Muscle of leg (tissue), 3 donors: ENCODE measurements at regions not wholly inside any gene's neighbourhood (a gene's known extent, or its start where the extent isn't known, plus 50 kb on each side); places are given as distances from the start of the nearest gene placed in this dataset.

Experiments
- DNase-seq: peaks from one replicate; pipeline ENCODE4 v3.0.0; 2013
- H3K27ac ChIP-seq: one replicate; pipeline ENCODE4 v1.5.1; 2013; ENCODE audit warnings: mild to moderate bottlenecking, low read length, control low read depth
- H3K27me3 ChIP-seq: one replicate; pipeline ENCODE4 v1.6.1; 2013; ENCODE audit warnings: low read length; ENCODE audit not compliant: control insufficient read depth, insufficient read depth
- H3K36me3 ChIP-seq: one replicate; pipeline ENCODE4 v1.6.1; 2013; ENCODE audit warnings: low read length; ENCODE audit not compliant: control insufficient read depth, insufficient read depth
- H3K4me1 ChIP-seq: one replicate; pipeline ENCODE4 v1.6.1; 2013; ENCODE audit warnings: low read length; ENCODE audit not compliant: control insufficient read depth, insufficient read depth
- H3K4me3 ChIP-seq: one replicate; pipeline ENCODE4 v1.5.1; 2013; ENCODE audit warnings: low read length, control low read depth
- H3K9me3 ChIP-seq: replicated peaks from 2 replicates; pipeline ENCODE4 v1.6.1; 2013; ENCODE audit warnings: low read depth, low read length; ENCODE audit not compliant: control insufficient read depth
- WGBS: methylation state at CpG from one replicate; pipeline ENCODE4 v1.1.5; 2013; ENCODE audit warnings: missing lambda C conversion rate; ENCODE audit not compliant: insufficient coverage; 5-methylcytosine and 5-hydroxymethylcytosine counted together

DNA sequence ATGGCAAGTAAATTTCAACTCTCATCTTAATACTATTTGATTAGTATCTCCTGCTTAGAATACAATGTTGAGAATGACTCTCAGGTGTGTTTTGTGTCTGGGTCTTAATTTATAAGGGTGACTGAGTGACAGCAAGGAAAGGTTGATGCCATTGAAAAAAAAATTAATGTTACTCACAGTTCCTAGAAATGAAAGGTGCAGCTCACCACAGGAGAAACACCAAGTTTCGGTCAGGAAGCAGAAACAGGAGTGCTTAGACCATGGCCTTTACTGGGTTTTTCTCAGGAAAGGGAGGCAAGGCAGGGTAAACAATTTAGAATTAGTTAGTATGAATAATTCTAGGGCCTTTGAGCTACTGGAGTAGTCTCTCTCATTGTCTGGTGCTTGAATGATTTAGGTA lies 159.2 kb upstream of the C9orf72 start:
- H3K4me3 ChIP-seq: no peak overlapping the region
- H3K27ac ChIP-seq: no peak overlapping the region
- no peaks in the 10 kb centered on the region for H3K9me3 ChIP-seq
- no peak for DNase-seq
- no peaks in the 10 kb centered on the region for H3K36me3 ChIP-seq
- no peaks in the 10 kb centered on the region for H3K4me1 ChIP-seq
- H3K27me3 ChIP-seq: no peaks in the 10 kb centered on the region
- WGBS: 85% methylated on average over 1 of the region's 1 CpG

DNA sequence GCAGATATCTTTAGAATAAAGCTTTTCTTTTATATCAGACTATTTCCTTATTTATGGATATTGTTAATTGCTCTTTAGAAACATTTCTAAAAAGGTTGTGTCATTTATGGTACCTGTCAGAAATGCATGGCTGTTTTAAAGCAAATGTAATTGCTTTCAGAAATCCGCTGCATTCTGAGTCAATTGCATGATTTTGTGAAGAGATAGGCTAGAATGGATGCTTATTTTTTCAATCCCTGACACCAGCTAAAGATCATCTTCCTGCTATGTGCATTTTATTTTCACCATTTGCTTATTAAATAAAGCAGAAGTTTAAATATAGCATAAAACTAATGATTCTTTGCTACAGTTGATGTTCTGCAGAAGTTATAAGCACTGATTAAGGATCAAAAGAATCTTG lies 170.2 kb upstream of the C9orf72 start:
- Histone ChIP-seq H3K27ac (no peak overlapping the region), H3K27me3 (no peaks in the 10 kb centered on the region), H3K9me3 (peaks cover 2% of the 10 kb centered on the region), H3K4me3 (no peak overlapping the region), H3K36me3 (no peaks in the 10 kb centered on the region), H3K4me1 (no peaks in the 10 kb centered on the region)
- no peak for DNase-seq
- WGBS: no CpG with 5 or more reads among the region's 1 CpG

DNA sequence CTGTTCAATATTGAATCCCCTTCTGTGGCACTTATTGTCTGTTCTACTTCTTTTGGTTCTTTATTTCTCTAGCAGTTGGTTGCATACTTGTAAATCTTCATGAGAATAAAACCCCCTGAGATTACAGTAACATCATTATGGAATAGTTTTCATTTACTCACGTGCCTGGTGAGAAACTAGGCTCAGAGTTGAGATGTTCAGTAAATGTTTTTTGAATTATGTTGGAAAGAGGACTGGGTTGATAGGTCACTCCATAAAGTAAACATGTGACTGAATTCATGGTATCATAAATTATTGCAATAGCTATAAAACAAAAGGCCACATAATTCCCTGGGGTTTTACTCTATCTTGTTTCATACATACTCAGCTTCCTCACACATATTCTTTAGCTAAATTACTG lies 174.2 kb upstream of the C9orf72 start:
- Histone ChIP-seq H3K27ac (no peak overlapping the region), H3K4me1 (peaks cover 3% of the 10 kb centered on the region), H3K36me3 (no peaks in the 10 kb centered on the region), H3K9me3 (no peaks in the 10 kb centered on the region), H3K4me3 (no peak overlapping the region), H3K27me3 (no peaks in the 10 kb centered on the region)
- no CpG with 5 or more reads among the region's 1 CpG for WGBS
- no peak for DNase-seq

DNA sequence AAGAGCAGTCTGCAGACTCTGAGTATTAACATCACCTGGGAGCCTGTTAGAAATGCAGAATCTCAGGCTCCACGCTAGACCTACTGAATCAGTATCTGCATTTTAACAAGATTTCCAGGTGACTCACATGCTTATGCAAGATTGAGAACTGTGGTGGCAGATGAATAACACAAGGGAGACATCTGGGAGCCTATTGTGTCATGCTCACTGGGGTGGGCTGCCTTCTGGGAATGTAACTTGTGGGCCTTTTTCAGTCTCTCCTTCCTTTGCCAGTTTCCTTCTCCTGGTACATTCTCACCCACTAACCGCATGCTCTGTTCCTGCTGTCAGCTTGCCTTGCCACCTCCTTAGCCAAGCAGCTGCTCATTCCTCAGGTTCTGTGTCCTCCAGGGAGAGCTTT lies 176.6 kb upstream of the C9orf72 start:
- Histone ChIP-seq H3K9me3 (no peaks in the 10 kb centered on the region), H3K27ac (no peak overlapping the region), H3K4me1 (peaks cover 3% of the 10 kb centered on the region), H3K36me3 (no peaks in the 10 kb centered on the region), H3K27me3 (no peaks in the 10 kb centered on the region), H3K4me3 (no peak overlapping the region)
- no CpG with 5 or more reads among the region's 2 CpGs for WGBS
- DNase-seq: no peak

DNA sequence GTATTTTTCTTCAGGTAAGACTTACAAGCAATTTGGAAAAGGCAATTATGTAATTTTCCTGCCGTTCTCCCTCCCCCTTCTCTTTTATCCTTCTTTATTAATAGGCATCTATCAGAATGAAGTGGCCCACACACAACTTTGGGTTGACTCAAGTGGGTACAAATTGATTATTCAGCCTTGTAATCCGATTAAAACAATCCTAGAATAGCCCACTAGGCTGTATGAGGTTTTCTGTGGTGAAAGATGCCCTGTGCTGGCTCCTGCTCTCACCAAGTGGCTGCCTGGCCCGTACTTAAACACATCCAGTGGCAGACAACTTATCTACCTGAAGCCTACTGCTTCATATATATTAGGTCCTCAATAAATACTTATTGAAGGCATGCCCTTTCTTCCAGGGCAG lies 177.3 kb upstream of the C9orf72 start:
- Histone ChIP-seq H3K36me3 (no peaks in the 10 kb centered on the region), H3K4me1 (peaks cover 3% of the 10 kb centered on the region), H3K4me3 (no peak overlapping the region), H3K27me3 (no peaks in the 10 kb centered on the region), H3K27ac (no peak overlapping the region), H3K9me3 (no peaks in the 10 kb centered on the region)
- WGBS: no CpG with 5 or more reads among the region's 3 CpGs
- no peak for DNase-seq

DNA sequence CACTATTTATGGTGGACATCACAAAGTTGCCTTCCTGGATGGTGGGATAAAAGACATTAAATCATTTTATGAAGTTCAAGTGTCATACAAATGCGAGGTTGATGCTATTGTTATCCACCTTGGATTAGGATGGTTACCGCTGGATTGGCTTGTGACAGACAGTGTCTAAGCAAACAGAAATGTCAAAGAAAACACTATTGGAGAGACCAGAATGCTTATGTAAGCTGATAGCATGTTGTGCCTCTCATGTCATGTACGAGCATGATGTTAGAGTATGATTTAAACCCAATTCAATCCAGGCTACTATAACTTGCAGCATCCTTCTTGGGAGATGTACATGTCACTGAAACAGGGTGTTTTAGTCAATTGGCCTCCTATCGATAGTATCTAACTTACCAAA lies 178.8 kb upstream of the C9orf72 start:
- no peaks in the 10 kb centered on the region for H3K27me3 ChIP-seq
- DNase-seq: no peak
- no peak overlapping the region for H3K27ac ChIP-seq
- 92% methylated on average over 3 of the region's 4 CpGs for WGBS
- H3K4me3 ChIP-seq: no peak overlapping the region
- no peaks in the 10 kb centered on the region for H3K9me3 ChIP-seq
- peaks cover 3% of the 10 kb centered on the region for H3K4me1 ChIP-seq
- H3K36me3 ChIP-seq: no peaks in the 10 kb centered on the region

DNA sequence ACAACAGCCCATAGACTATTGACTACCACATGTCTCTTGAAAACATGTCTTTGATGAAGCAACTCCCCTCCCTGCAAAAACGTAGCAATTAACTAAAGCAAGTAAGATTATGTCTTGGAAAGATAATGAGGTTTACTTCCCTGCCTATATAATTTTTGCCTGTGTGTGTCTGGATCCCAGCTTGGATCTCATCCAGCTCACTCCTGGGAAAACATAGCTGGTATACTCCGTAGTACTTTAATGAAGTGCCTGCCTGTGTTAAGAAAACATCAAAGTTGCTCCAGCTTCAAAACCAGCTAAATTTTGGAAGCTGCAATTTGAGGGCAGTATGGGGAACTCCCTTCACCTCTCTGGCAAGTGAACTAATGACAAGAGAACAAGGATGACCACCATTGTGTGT lies 182.6 kb upstream of the C9orf72 start:
- no CpG with 5 or more reads among the region's 2 CpGs for WGBS
- H3K9me3 ChIP-seq: no peaks in the 10 kb centered on the region
- no peak overlapping the region for H3K4me3 ChIP-seq
- no peak overlapping the region for H3K27ac ChIP-seq
- no peaks in the 10 kb centered on the region for H3K27me3 ChIP-seq
- H3K36me3 ChIP-seq: no peaks in the 10 kb centered on the region
- no peak for DNase-seq
- H3K4me1 ChIP-seq: no peaks in the 10 kb centered on the region

DNA sequence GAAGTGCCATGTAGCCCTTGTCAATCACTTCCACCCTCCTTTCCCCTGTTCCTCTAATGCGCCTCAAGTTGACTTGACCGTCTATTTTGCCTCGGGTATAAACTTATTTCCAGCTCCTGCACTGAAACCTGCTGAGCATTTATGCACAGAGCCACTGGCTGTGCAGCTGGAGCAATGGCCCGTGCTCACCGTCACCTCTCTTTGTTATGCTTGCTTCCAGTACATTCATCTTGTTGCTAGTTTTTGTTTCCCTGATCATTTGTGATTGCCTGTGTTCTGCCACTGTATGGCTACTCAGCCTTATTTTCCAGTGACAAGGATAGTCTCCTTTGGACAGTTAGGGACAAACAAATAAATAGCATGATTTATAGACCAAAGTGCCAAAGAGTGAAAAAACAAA lies 183.1 kb upstream of the C9orf72 start:
- 96% methylated on average over 5 of the region's 5 CpGs for WGBS
- Histone ChIP-seq H3K9me3 (no peaks in the 10 kb centered on the region), H3K27me3 (no peaks in the 10 kb centered on the region), H3K4me1 (no peaks in the 10 kb centered on the region), H3K36me3 (no peaks in the 10 kb centered on the region), H3K4me3 (no peak overlapping the region), H3K27ac (no peak overlapping the region)
- DNase-seq: no peak

DNA sequence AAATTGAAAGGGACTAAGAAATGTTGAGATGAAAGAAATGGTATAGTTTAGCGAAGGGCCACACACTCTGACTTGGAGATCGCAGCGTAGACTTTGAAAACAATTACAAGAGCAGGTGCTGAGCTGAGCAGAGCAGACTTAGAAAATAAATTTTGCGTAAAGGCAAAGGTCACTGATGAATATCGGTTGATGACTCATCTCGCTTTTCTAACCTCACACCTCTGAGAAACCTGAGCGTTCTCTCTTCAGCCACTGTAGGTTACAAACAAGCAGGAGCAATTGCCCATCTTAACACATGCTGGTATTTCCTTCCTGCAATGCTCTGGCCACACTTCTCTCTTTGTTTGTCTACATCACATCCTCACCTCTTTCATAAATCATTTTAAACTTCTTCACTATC lies 190.6 kb upstream of the C9orf72 start:
- no peaks in the 10 kb centered on the region for H3K4me1 ChIP-seq
- H3K27ac ChIP-seq: no peak overlapping the region
- DNase-seq: no peak
- no peaks in the 10 kb centered on the region for H3K27me3 ChIP-seq
- no peaks in the 10 kb centered on the region for H3K36me3 ChIP-seq
- WGBS: 90% methylated on average over 7 of the region's 7 CpGs
- H3K9me3 ChIP-seq: no peaks in the 10 kb centered on the region
- no peak overlapping the region for H3K4me3 ChIP-seq

DNA sequence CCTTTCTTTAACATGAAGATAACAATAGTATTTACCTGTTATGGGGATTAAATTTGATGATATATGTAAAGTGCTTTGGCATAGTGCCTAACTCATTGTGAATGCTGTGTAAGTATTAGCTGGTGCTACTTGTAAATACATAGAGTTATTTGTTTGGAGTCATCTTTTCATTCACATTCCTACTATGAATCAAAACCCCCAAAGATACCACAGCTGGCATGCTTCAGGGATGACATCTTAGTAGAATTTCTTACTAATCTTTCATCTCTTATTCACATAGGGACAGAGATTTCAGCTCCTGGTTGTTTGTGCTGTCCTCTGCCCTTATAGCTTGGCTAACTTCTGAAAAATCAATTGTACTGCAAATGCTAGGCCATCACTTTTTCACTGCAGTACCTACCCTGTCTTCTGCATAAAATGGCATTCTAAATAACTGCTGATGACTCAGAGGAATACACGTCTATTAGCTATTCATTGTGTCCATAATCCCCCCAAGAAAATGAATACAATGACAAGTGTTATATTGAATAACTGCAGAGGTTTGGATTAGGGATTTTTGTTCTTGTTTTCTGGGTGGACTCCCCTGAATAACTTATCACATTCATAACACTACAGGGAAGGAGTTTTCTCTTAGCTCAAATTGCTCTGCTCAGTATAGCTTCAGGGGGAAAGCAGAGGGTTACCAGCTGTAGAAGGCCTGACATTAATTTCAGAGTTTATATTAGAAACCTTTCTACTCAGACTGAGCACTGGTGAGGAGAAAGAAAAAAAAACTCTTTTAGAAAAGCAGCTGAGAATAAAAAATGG lies 192.2 kb upstream of the C9orf72 start:
- H3K36me3 ChIP-seq: no peaks in the 10 kb centered on the region
- H3K4me1 ChIP-seq: no peaks in the 10 kb centered on the region
- H3K4me3 ChIP-seq: no peak overlapping the region
- H3K9me3 ChIP-seq: no peaks in the 10 kb centered on the region
- WGBS: no CpG with 5 or more reads among the region's 1 CpG
- no peaks in the 10 kb centered on the region for H3K27me3 ChIP-seq
- no peak overlapping the region for H3K27ac ChIP-seq
- DNase-seq: no peak
